Gastrocnemius medialis (tissue), 4 donors: ENCODE measurements at regions not wholly inside any gene's neighbourhood (a gene's known extent, or its start where the extent isn't known, plus 50 kb on each side); places are given as distances from the start of the nearest gene placed in this dataset.
"Not testable (repeated sequence)": the region's sequence is repeated elsewhere in the genome, so short reads cannot be mapped to it uniquely, and the experiment has no call there.

Experiments used
- CTCF ChIP-seq, 5 experiments: fragments of 450-650 bp in 3 of 5; fragments of 200-600 bp in 2 of 5; sonication (generic) in 2 of 5; IDR thresholded peaks in 4 of 5; conservative IDR thresholded peaks in 1 of 5; 1 replicate in 4 of 5; 2 replicates in 1 of 5; pipeline ENCODE4 v1.5.1; 2016 to 2019; ENCODE audit warnings: antibody characterized with exemption in 5 of 5, mild to moderate bottlenecking in 3 of 5, moderate library complexity in 3 of 5
- POLR2A ChIP-seq, 2 donors: fragments of 450-650 bp; IDR thresholded peaks; one replicate each; pipeline ENCODE4 v1.6.1; 2017; ENCODE audit warnings: antibody characterized with exemption in 2 of 2, mild to moderate bottlenecking in 2 of 2, moderate library complexity in 2 of 2

DNA sequence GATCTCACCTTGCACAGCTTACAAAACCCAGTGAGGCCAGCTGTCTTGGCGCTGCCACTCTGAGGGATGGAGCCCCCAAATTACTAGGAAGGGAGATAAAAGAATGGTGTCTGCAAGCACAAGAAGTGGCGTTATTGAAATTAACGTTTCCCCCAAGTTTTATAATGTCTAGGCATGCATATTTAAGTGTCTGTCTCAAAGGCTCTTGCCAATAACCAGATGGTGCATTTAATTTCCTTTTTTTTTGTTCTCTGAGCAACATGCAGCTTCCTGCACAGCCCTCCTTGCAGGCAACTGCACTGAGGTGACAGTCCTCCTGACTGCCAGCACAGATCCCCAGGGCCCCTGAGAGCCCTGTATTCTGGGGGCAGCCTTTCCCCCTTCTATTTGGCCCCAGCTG lies 179.8 kb upstream of the OSBPL11 start:
- not testable (repeated sequence) for TF ChIP-seq POLR2A (IDR thresholded peaks at IDR 0.05); CTCF (IDR thresholded peaks at IDR 0.05 in 4 of 5, conservative IDR thresholded peaks at IDR 0.05 in 1 of 5)
